Astrocyte (in vitro differentiated cells and primary cell): ENCODE measurements at regions not wholly inside any gene's neighbourhood (a gene's known extent, or its start where the extent isn't known, plus 50 kb on each side); places are given as distances from the start of the nearest gene placed in this dataset.

Source experiments
- DNase-seq: peaks from one replicate; pipeline ENCODE4 v3.0.0-alpha.2; 2010; ENCODE audit warnings: low read depth
- FAIRE-seq: peaks from 2 replicates; lab custom pipeline; 2011; peaks lifted over from hg19 to GRCh38; lab: Jason Lieb, UNC
- H2AFZ ChIP-seq: 2 replicates; pipeline ENCODE4 v1.6.0; 2012; ENCODE audit warnings: low read depth, low read length, inconsistent platforms
- H3K27ac ChIP-seq: 2 replicates; pipeline ENCODE4 v1.5.1; 2011; ENCODE audit warnings: low read depth, low read length, inconsistent platforms
- H3K27me3 ChIP-seq: 2 replicates; pipeline ENCODE4 v1.6.0; 2011; ENCODE audit warnings: low read length, inconsistent platforms; ENCODE audit not compliant: insufficient read depth
- H3K36me3 ChIP-seq: 2 replicates; pipeline ENCODE4 v1.5.1; 2011; ENCODE audit warnings: low read length, inconsistent platforms; ENCODE audit not compliant: insufficient read depth
- H3K4me1 ChIP-seq: 2 replicates; pipeline ENCODE4 v1.5.1; 2011; ENCODE audit warnings: low read length, inconsistent platforms; ENCODE audit not compliant: insufficient read depth
- H3K4me2 ChIP-seq: 2 replicates; pipeline ENCODE4 v1.6.0; 2012; ENCODE audit warnings: low read length, inconsistent platforms
- H3K4me3 ChIP-seq: 2 replicates; pipeline ENCODE4 v1.5.1; 2011; ENCODE audit warnings: low read depth, mild to moderate bottlenecking, low read length, inconsistent platforms; ENCODE audit not compliant: insufficient read depth
- H3K79me2 ChIP-seq: 2 replicates; pipeline ENCODE4 v1.6.0; 2012; ENCODE audit warnings: mild to moderate bottlenecking, low read length, inconsistent platforms; ENCODE audit not compliant: insufficient read depth
- H3K9ac ChIP-seq: 2 replicates; pipeline ENCODE4 v1.6.0; 2012; ENCODE audit warnings: mild to moderate bottlenecking, low read length, inconsistent platforms
- H3K9me3 ChIP-seq: 2 replicates; pipeline ENCODE4 v1.5.1; 2012; ENCODE audit warnings: low read depth, mild to moderate bottlenecking, low read length, inconsistent platforms; ENCODE audit not compliant: insufficient read depth
- H4K20me1 ChIP-seq: 2 replicates; pipeline ENCODE4 v1.6.0; 2012; ENCODE audit warnings: low read length, inconsistent platforms; ENCODE audit not compliant: insufficient read depth
- H3K27ac Mint-ChIP-seq: one replicate; pipeline ENCODE4 v1.8.0; 2021; ENCODE audit warnings: mild to moderate bottlenecking, mixed read lengths; ENCODE audit not compliant: unreplicated experiment
- H3K27me3 Mint-ChIP-seq: one replicate; pipeline ENCODE4 v1.8.0; 2021; ENCODE audit warnings: low read depth, mixed read lengths; ENCODE audit not compliant: unreplicated experiment
- H3K36me3 Mint-ChIP-seq: one replicate; pipeline ENCODE4 v1.8.0; 2021; ENCODE audit warnings: low read depth, mixed read lengths; ENCODE audit not compliant: unreplicated experiment
- H3K4me1 Mint-ChIP-seq: one replicate; pipeline ENCODE4 v1.8.0; 2021; ENCODE audit warnings: low read depth, mixed read lengths; ENCODE audit not compliant: unreplicated experiment
- H3K4me3 Mint-ChIP-seq: one replicate; pipeline ENCODE4 v1.8.0; 2021; ENCODE audit warnings: mild to moderate bottlenecking, moderate library complexity, mixed read lengths; ENCODE audit not compliant: unreplicated experiment
- H3K9me3 Mint-ChIP-seq: one replicate; pipeline ENCODE4 v1.8.0; 2021; ENCODE audit warnings: mild to moderate bottlenecking, mixed read lengths; ENCODE audit not compliant: unreplicated experiment
- CTCF ChIP-seq: IDR thresholded peaks from 2 replicates; pipeline ENCODE4 v1.5.1; 2011; ENCODE audit warnings: low read depth, mild to moderate bottlenecking, inconsistent platforms, low read length, moderate library complexity; ENCODE audit not compliant: insufficient read depth
- EZH2 ChIP-seq: IDR thresholded peaks from 2 replicates; pipeline ENCODE4 v1.6.1; 2012; ENCODE audit warnings: mild to moderate bottlenecking, low read length, inconsistent platforms; ENCODE audit not compliant: insufficient read depth

GRCh38 chr5:56664025-56664424 lies 151.3 kb upstream of the MAP3K1 start:
- Mint-ChIP-seq H3K36me3 (no peaks in the 10 kb centered on the region), H3K27me3 (peaks cover 28% of the 10 kb centered on the region), H3K4me3 (no peak overlapping the region), H3K27ac (no peak overlapping the region), H3K9me3 (no peaks in the 10 kb centered on the region), H3K4me1 (peaks cover 15% of the 10 kb centered on the region)
- H3K27ac ChIP-seq: no peak overlapping the region
- H4K20me1 ChIP-seq: no peaks in the 10 kb centered on the region
- H3K27me3 ChIP-seq: peaks cover 7% of the 10 kb centered on the region
- H3K36me3 ChIP-seq: no peaks in the 10 kb centered on the region
- H3K9ac ChIP-seq: no peak overlapping the region
- no peak overlapping the region for H3K4me3 ChIP-seq
- no peak for TF ChIP-seq EZH2
- no peak for TF ChIP-seq CTCF
- DNase-seq (no peak), FAIRE-seq (no peak)
- H3K4me2 ChIP-seq: no peak overlapping the region
- no peaks in the 10 kb centered on the region for H3K79me2 ChIP-seq
- H3K9me3 ChIP-seq: no peaks in the 10 kb centered on the region
- H3K4me1 ChIP-seq: no peaks in the 10 kb centered on the region
- H2AFZ ChIP-seq: no peak overlapping the region

DNA sequence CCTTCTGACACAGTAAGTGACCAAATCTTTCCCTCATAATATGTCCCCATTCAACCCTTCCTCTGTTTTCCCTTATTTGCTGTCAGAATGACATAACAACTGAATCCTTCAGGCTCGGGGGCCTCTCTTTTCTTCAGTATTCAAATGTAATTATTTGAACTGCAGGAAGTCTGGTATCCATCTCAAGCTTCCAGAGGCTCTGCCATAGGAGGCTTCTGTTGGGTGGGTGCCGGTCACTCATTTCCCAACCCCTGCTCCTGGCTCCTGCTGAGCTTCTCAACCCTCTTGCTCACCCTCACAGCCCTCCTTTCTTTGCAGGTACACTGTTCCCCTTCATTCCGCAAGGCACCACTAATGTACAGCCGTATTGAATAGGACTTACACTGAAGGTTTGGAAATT lies 151.8 kb upstream of the MAP3K1 start:
- FAIRE-seq (no peak), DNase-seq (no peak)
- no peaks in the 10 kb centered on the region for H3K36me3 Mint-ChIP-seq
- peaks cover 1% of the 10 kb centered on the region for H3K9me3 Mint-ChIP-seq
- no peaks in the 10 kb centered on the region for H3K9me3 ChIP-seq
- peaks cover 7% of the 10 kb centered on the region for H3K27me3 ChIP-seq
- H3K27ac ChIP-seq: no peak overlapping the region
- no peak overlapping the region for H3K4me3 ChIP-seq
- H2AFZ ChIP-seq: no peak overlapping the region
- H3K4me2 ChIP-seq: no peak overlapping the region
- peaks cover 15% of the 10 kb centered on the region for H3K4me1 Mint-ChIP-seq
- no peaks in the 10 kb centered on the region for H4K20me1 ChIP-seq
- H3K4me3 Mint-ChIP-seq: no peak overlapping the region
- no peak overlapping the region for H3K9ac ChIP-seq
- peaks cover 32% of the 10 kb centered on the region for H3K27me3 Mint-ChIP-seq
- H3K4me1 ChIP-seq: no peaks in the 10 kb centered on the region
- H3K36me3 ChIP-seq: no peaks in the 10 kb centered on the region
- no peak overlapping the region for H3K27ac Mint-ChIP-seq
- no peak for TF ChIP-seq EZH2
- TF ChIP-seq CTCF: no peak
- no peaks in the 10 kb centered on the region for H3K79me2 ChIP-seq

- no peak overlapping the region for H3K27ac ChIP-seq
- no peak for DNase-seq
Measured at GRCh38 chr5:56662893-56663292, 152.5 kb upstream of the MAP3K1 start.

More at GRCh38 chr5:56662893-56663292, 152.5 kb upstream of the MAP3K1 start:
- Histone ChIP-seq H4K20me1 (no peaks in the 10 kb centered on the region), H3K79me2 (no peaks in the 10 kb centered on the region), H3K4me1 (no peaks in the 10 kb centered on the region), H3K4me2 (no peak overlapping the region), H2AFZ (no peak overlapping the region), H3K36me3 (no peaks in the 10 kb centered on the region), H3K27me3 (peaks cover 7% of the 10 kb centered on the region), H3K9ac (no peak overlapping the region), H3K4me3 (no peak overlapping the region), H3K9me3 (no peaks in the 10 kb centered on the region)
- peaks cover 15% of the 10 kb centered on the region for H3K4me1 Mint-ChIP-seq
- H3K27me3 Mint-ChIP-seq: peaks cover 37% of the 10 kb centered on the region
- no peak overlapping the region for H3K27ac Mint-ChIP-seq
- TF ChIP-seq CTCF (no peak), EZH2 (no peak)
- peaks cover 2% of the 10 kb centered on the region for H3K9me3 Mint-ChIP-seq
- FAIRE-seq: no peak
- H3K4me3 Mint-ChIP-seq: no peak overlapping the region
- no peaks in the 10 kb centered on the region for H3K36me3 Mint-ChIP-seq
